HG02571 (cell line): ENCODE measurements at regions not wholly inside any gene's neighbourhood (a gene's known extent, or its start where the extent isn't known, plus 50 kb on each side); places are given as distances from the start of the nearest gene placed in this dataset.

Experiments
- ATAC-seq: cut with Tn5 transposase; IDR thresholded peaks from one replicate; pipeline ENCODE4 v1.9.1; 2021; ENCODE audit warnings: mild to moderate bottlenecking, moderate library complexity; ENCODE audit not compliant: unreplicated experiment

DNA sequence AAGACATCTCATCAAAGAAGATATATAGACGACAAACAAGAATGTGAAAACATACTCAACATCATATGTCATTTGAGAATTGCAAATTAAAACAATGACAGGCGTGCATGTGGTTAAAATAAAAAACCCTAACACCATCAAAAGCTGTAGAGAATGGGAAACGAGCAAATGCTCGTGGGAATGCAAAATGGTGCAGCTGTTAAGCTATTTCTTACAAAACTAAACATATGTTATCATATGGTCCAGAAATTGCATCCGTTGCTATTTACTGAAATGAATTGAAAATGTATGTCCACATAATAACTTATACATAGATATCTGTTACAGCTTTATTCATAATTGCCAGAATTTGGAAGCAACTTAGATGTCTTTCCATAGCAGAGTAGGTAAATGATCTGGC lies 574.4 kb downstream of the TNS3 start:
- ATAC-seq = no peak

DNA sequence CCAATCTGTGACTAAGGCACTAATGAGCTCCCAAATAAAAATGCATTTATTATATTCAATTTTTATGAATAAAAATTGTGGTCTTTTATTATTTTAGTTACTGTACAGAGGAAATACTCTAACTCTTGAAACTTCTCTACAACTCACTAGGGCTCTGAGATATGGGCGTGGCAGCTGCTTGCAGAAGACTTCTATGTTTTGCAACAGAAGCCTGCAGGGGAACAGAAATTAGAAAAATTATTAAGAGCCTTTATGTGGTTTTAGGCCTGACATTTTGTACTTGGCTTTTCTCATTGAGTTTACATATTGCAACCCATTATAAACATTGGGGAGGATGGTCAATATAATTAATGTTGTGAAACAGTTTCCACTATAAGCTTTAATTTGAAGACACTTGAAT lies 581.4 kb downstream of the TNS3 start:
- no peak for ATAC-seq

DNA sequence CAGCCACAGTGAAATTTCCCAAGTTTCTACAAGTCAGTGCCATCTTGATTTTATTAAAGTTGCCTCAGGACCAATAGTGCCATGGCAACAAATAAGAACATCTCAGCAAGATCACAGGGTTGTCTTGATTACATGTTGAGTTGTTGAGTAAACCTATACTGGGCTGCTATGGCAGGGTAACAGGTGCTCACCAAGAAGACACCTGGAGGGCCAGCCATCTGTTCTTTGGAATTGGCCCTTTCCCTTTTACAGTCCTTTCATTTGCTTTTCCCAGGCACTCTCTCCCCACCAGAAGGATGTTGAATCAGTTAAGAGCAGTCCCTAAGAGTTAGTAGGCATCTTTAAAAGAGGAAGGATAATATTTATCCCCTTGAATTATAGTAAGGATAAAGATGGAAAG lies 582.0 kb downstream of the TNS3 start:
- ATAC-seq = no peak

DNA sequence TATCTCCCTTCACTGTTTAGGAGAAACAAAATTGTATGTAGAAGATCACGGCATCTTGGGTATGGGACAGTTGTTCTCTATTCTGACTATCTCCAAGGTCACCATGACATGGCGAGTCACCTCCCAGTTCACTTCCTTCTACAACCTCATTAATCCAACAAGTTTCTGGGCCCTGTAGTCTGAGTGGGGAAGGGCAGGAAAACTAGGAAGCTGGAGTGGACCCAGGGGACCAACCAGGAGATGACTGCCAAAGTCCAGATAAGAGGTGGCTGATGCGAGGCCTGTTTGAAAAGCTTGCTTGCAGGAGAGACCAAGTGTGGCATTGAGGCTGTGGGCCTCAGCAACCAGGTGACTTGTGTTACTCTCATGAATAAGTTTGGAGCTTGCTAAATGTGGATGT lies 584.9 kb downstream of the TNS3 start:
- ATAC-seq = no peak

DNA sequence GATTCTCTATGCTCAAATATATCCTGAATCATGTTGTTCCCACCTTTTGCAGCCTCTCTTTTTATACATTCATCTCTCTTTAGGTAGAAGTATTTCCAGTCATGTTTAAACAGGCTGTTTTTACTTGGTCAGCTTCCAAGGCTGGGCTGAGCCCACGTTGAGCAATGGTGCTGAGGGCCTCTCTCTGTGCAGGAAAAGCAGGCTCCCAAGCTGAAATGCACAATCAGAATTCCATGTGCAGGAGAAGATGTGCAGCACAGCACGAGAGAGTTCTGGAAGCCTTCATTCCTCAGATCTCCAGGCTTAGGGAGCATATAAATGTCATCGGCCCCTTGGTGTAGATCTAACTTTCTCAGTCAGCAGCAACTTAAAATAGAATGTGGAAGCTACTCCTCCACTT lies 588.5 kb downstream of the TNS3 start:
- ATAC-seq = no peak

DNA sequence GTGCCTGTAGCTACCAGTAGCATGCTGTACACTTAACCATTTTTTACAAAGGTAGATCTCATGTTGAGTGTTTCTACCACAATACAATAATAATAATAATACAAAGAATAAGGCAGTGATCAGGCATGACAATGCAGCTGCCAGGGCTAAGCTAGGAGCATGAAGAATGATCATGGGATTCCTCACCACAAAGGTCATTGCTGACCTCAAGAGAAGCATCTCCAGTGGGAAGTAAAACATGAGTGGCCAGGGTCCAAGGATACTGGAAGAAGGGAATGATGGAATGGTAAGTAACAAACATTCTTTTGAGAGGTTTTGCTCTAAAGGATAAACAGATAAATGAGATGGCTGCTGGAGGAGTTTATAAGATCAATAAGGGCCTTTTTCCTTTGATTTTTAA lies 591.1 kb downstream of the TNS3 start:
- no peak for ATAC-seq

DNA sequence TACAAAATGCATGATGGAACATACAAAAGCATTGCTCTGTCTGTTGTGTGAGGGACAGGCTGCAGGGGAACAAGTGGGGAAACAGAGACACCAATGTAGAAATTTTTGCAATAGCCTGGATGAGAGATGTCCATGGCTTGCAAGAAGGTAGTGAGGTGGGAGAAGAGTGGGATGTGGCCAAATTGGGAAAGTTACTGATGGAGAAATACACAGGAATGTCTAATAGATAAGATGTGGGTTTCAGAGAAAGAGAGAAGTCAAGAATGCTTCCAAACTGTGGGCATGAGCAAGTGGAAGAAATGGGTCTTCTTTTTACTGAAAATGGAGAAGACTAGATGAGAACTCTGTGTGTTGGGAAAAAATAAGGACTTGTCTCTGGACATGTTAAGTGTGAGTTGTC lies 592.7 kb downstream of the TNS3 start:
- no peak for ATAC-seq

DNA sequence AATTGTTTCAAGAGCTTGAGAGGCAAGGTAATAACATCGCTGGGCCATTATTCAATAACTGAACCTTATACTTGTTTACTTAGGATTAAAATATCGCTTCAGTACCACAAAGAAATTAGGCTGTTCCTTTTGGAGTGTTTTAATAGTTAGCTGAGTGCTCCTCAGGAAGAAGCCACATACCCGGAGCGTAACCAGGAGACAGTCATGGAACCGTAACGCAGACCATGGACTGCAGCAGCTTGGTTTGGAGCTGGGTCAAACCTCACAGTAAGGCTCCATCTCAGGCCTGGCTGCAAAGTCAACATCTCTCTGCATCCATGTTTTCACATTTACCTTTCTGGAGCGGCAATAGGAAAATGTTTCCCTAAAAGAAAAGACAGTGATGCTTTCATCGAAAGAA lies 599.0 kb downstream of the TNS3 start:
- ATAC-seq = no peak

DNA sequence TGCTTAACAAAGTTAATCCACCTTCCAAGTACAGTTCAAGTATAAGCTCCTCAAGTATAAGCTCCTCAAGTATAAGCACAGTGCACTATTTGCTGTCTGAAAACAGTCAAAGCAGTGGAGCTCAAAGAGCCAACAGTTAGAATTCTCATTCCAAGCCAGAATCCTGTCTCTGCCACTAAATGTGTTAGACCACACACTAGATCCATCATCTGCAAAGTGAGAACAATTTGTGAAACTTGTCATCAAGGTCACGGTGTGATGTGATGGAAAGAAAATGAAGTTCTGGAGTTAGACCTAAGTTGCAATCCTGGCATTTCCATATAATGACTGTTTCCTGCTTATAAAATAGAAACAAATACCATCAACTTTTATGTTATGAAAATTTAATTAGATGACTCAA lies 602.5 kb downstream of the TNS3 start:
- ATAC-seq = no peak

DNA sequence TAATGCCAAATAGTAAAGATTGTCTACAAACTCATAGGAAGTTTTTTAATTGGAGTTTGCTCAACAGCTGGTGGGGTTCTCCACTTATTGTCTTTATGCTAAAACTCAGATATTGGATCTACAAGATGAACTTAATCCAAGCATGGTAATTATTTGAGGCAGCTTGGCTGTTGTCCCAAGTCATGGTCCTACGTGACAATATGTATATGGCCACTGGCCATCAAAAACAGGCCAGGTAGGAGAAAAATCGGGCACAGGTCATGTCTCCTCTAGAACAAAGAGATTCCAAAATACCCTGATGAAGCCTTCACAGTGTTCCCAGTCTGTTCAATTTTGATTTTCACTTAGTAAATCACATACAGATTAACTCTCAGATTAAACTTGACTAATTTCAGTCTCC lies 606.4 kb downstream of the TNS3 start:
- ATAC-seq = no peak

DNA sequence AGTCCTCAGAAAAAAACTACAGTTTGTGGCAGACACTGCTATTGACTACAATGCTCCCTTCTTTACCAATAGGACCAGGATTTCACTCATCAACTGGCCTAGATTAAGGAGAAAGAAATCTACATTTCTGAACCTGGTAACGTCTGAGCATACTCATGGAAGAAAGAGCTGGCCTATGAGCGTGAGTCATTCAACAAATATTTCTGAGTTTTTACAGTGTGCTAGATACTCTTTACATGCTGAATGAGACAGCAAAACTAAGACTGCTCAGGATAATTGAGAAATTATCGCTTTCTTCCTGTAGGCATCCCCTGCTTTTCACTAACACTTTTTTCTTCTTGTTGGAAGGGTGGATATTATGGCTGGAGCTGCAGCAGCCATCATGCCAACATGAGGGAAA lies 609.7 kb downstream of the TNS3 start:
- no peak for ATAC-seq

DNA sequence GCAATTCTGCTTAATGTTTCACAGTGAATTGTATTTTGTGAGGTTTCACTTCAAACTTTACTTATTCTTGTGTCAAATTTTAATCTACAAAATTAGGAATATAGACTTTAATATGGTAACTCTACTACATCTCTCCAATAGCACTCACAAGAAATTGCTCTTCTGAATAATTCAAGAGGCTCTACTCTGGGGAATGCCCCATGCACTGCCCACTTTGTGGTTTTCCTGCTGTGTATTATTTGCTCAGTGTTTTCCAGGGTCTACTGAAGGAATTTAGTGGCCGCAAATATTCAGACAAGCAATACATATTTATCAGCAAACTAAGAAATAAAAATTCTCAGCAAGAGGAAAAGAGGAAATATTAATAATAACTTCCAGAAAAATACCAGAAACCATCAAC lies 611.4 kb downstream of the TNS3 start:
- ATAC-seq = no peak

DNA sequence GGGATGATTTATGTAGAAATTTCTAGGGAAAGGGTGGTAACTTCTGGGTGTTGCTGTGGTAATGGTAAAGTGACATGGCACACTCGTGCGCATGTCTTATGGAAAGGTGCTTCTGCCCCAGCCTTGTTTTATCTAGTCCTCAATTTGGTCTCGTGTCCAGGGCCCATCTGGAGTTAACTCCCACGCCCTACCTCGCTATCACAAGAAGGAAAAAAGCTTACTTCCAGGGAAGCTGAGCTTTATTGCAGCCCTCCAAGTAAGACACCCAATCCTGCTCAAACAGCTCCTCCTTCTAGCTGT lies 611.8 kb downstream of the TNS3 start:
- no peak for ATAC-seq

DNA sequence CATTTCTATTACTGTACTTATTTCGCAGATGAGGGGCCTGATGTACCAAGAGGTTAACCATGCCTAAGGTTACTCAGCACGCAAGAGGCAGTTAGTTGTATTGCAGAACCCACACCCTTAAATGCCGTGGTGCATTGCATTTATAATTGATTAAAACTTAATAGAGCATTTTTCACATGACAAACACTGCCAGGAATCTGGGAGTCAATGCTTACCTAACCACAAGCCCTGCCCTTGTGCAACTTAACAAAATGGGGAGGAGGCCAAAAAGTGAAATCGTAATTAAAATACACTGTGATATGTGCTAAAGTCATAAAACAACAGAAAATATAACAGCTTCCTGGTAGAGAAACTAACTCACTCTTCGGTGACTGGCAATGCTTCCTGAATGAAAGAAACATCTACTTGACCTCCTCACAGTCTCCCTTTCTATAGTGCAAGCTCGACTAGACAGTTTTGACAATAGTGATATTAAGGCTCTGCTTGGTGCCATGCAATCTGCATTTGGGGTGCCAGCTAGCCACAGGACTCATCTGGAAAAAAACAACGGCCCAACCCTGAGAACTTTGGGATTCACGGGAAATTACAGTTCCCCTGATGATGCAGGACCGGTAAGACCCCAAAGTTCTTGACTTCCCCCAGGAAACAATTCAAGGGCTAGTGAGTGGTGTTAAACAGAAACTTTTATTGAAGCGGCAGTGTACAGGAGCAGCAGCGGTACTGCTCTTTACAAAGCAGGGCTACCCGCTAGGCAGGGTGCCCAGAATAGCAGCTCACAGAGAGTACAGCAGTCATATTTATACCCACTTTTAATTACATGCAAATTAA lies 612.4 kb downstream of the TNS3 start:
- ATAC-seq = no peak

DNA sequence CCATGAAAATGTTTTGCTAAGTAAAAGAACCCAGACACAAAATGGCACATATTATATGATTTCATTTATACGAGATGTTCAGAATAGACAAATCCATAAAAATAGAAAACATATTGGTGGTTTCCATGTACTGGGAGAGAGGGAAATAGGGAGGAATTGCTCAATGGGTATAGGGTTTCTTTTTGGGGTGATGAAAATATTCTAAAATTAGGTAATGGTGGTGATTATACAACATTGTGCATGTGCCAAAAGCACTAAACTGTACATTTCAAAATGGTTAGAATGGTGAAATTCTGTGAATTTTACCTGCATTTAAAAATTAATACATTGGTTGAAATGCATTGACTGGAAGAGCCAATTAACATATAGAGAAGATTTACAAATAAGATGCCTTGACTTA lies 613.9 kb downstream of the TNS3 start:
- no peak for ATAC-seq

DNA sequence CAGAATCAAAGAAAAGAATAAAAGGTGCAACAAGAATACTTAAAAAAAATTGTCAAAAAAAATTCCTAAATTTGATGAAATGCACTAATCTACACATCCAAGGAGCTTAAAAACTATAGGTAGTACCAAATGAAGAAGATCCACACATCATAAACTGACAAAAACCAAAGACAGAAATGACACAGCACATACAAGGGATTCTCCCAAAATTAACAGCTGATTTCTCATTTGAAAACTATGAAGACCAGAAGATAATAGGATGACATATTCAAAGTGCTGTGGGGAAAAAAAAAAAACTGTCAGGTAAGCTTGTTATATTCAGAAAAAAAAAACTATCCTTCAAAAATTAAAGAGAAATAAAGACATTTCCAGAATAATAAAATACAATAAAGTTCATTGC lies 618.2 kb downstream of the TNS3 start:
- no peak for ATAC-seq

DNA sequence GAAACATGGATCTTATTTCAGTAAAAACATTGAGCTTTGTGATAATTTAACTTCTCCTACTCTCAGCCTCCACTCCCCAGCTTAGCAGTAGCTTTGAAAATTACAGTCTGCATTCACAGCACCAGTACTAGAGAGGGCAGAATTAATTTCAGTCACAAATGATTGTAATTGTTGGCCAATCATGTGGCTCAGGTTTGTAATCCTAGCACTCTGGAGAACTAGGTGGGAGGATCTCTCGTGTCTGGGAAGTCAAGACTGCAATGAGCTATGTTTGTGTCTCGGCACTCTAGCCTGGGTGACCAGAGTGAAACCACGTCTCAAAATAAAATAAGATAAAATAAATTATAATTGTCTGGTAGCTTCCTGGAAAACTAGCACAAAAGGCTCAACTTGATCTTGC lies 620.9 kb downstream of the TNS3 start:
- no peak for ATAC-seq

DNA sequence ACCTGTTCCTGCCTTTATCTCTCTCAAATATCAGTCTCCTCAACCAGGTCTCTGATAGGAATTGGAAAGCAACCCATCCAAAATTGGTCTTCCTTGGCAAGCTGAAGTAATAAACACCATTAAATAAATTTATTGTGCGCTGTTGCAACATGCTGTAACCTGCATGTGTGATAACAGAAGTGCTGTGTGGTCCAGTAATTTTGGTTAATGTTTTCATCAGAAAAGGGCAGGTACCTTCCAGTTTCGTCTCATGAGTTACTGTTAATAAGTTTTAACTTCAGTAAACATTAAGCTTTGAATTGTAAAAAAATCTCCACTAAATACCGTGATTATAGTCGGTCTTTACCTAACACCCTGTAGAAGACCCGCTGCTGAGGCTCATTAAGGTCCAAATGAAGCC lies 624.7 kb downstream of the TNS3 start:
- ATAC-seq = no peak

DNA sequence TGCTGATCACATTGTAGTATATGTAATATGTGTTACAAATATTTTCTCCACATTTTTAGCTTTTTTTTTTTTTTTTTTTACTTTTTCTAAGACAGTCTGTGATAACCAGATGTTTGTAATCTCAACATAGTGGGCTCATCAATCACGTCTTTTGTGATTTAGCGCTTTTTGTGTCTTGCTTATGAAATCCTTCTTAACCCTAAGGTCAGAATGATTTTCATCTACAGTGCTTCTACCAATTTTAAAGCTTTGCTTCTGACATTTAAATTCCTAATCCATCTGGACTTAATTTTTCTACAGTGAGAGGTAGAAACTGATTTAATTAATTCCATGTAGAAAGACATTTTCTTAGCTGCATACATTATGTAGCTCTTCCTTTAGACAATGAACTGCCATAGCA lies 626.4 kb downstream of the TNS3 start:
- ATAC-seq = no peak

DNA sequence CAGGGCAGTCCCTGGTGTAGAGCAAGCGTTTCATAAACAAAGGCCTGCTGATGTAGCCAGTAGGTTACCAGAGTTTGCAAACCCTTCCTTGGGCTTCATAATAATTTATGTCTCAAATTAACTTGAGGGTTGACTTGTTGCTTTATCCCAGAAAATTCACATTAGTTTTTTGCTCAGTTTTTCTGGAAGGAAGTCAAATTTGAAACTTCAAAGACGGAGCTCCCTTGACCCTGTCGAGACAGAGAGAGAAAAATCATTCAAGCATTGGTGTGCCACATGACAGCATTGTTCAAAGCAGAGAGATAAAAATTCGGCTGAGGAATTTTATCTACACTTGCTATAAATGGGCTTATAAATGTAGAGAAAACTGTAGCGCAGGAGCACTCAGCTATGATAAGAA lies 627.7 kb downstream of the TNS3 start:
- ATAC-seq = no peak

DNA sequence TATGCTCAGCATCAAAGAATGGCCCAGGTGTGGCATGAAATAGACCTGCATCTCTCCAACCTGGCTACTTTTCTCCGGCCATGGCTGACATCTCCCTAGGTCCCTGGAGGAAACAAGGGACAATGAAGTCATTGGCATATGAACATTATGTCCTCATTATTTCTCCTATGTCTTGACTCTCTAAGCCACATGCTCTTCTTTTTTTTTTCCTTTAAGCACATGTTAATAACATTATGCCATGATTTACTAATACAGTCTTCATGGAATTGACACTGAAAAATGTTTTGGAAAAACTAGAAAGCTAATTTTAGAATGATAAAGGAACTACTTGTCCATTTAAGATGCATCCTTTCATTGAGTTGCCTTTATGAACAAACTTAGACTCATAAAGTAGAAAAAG lies 628.9 kb downstream of the TNS3 start:
- ATAC-seq = no peak

DNA sequence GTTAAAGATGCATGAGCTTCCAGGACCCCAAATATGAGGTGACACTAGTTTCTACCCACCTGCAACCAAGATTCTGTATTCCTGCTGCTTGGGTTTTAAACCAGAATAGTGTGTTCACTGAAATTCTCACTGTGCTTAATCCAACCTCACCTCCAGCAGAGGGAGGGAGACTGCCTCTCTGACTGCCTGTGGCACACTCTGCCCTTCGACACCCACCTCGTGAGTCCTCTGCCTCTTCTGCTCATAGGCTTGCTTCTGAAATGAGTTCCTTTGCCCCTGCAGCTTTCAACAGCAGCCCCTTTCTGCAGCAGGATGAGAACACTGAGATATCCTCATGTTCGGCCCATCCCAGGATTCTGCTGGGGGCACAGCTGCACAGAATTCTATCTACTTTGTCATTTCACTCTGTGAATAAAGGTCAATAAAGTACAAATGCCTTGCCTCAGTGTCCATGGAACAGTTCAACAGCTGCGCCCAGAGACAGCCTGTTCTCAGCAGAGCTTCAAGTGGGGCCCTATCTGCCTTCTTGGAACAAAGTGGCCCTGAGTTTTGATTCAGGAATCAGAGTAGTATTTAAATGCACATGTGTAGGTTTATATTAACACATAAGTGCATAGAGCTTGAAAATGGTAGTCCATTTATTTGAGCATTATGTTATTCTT lies 632.5 kb downstream of the TNS3 start:
- ATAC-seq = no peak

DNA sequence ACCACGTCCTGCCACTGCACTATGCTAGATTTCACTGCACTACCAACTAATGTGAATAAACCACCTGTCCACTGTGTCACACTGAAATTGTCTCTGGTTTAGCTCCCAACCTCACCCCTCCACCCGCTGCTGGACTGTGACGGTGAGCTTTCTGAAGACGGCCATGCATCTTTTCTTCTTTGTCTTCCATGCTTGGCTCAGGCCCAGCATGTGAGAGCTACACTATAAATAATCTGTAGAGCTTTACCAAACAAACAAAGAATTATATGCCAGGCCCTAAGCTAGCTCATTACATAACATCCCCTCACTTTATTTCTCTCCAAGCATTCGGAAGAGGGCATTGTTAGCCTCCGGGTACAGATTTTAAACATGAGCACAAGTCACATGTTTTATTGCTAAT lies 633.2 kb downstream of the TNS3 start:
- no peak for ATAC-seq
